ENCODE measurements at regions not wholly inside any gene's neighbourhood (a gene's known extent, or its start where the extent isn't known, plus 50 kb on each side); places are given as distances from the start of the nearest gene placed in this dataset.

DNA sequence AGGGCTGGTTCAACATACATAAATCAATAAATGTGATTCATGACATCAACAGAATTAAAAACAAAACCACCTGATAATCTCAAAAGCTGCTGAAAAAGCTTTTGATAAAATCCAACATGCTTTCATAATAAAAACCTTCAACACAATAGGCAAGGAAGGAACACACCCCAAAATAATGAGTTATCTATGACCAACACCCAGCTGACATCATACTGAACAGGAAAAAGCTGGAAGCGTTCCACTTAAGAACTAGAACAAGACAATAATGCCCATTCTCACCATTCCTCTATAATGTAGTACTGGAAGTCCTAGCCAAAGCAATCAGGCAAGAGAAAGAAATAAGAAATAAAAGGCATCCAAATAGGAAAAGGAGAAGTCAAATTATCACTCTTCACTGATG lies 116.2 kb upstream of the FREM2 start:
- TF ChIP-seq, protein P1, sequence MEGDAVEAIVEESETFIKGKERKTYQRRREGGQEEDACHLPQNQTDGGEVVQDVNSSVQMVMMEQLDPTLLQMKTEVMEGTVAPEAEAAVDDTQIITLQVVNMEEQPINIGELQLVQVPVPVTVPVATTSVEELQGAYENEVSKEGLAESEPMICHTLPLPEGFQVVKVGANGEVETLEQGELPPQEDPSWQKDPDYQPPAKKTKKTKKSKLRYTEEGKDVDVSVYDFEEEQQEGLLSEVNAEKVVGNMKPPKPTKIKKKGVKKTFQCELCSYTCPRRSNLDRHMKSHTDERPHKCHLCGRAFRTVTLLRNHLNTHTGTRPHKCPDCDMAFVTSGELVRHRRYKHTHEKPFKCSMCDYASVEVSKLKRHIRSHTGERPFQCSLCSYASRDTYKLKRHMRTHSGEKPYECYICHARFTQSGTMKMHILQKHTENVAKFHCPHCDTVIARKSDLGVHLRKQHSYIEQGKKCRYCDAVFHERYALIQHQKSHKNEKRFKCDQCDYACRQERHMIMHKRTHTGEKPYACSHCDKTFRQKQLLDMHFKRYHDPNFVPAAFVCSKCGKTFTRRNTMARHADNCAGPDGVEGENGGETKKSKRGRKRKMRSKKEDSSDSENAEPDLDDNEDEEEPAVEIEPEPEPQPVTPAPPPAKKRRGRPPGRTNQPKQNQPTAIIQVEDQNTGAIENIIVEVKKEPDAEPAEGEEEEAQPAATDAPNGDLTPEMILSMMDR (IDR thresholded peaks at IDR 0.05 in 8 of 11, conservative IDR thresholded peaks at IDR 0.05 in 3 of 11) = no peak
- TF ChIP-seq POLR2AphosphoS5 (IDR thresholded peaks at IDR 0.05) (no peak), POLR2A (IDR thresholded peaks at IDR 0.05) (no peak)
